Transverse colon (tissue), 4 donors: ENCODE measurements at regions not wholly inside any gene's neighbourhood (a gene's known extent, or its start where the extent isn't known, plus 50 kb on each side); places are given as distances from the start of the nearest gene placed in this dataset.

Experiments used
- EP300 ChIP-seq: sonication (generic); formaldehyde crosslinking; IDR thresholded peaks from one replicate; pipeline ENCODE4 v1.6.1; 2017; ENCODE audit warnings: antibody characterized with exemption, low read depth
- POLR2A ChIP-seq: fragments of 450-650 bp; IDR thresholded peaks from one replicate; pipeline ENCODE4 v1.6.1; 2016; ENCODE audit warnings: antibody characterized with exemption, mild to moderate bottlenecking, moderate library complexity
- POLR2AphosphoS5 ChIP-seq, 3 donors: sonication (generic); formaldehyde crosslinking; IDR thresholded peaks; one replicate each; pipeline ENCODE4 v1.6.1; 2016; ENCODE audit warnings: antibody characterized with exemption in 3 of 3
- TF ChIP-seq, protein P1 (sequence below), 5 experiments: fragments of 200-600 bp in 3 of 5; fragments of 450-650 bp in 2 of 5; sonication (generic) in 3 of 5; IDR thresholded peaks; 1 replicate in 2 of 5; 2 replicates in 3 of 5; pipeline ENCODE4 v1.5.1; 2016 to 2017; ENCODE audit warnings: antibody characterized with exemption in 5 of 5, inconsistent platforms in 3 of 5, mild to moderate bottlenecking in 2 of 5, moderate library complexity in 1 of 5

DNA sequence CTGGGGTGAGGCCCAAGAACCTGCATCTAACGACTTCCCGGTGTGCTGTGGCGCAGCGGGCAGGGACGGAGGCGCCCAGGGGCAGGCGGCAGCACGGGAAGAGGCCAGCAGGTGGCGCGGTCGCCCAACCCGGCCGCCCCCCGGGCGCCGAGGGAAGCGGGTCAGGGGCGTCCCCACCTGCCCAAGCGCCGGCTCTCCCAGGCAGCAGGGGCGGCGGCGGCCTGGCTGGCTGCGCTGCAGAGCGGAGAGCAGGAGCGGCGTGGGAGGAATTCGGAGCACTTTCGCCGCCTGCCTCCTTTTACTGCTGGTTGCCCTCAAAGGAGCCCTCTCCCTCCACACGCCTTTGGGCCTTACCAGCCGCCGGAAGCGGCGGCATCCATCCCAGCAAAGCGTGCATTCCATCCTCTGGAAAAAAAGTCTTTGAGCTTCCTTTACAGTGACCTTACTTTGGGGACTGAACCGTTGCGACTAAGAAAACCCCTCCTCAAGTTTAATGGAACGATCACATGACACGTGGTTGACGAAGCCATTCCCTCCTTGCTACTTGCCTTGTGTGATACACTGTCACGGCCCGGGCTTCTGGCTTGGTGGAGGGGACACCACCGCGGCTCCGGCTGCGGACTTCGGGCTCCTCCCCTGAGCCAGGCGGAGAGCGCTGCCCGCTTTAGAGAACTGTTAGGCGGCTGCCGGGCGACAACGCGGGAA is 106.8 kb upstream of the CLMP start:
- no peak for TF ChIP-seq EP300
- TF ChIP-seq, protein P1, sequence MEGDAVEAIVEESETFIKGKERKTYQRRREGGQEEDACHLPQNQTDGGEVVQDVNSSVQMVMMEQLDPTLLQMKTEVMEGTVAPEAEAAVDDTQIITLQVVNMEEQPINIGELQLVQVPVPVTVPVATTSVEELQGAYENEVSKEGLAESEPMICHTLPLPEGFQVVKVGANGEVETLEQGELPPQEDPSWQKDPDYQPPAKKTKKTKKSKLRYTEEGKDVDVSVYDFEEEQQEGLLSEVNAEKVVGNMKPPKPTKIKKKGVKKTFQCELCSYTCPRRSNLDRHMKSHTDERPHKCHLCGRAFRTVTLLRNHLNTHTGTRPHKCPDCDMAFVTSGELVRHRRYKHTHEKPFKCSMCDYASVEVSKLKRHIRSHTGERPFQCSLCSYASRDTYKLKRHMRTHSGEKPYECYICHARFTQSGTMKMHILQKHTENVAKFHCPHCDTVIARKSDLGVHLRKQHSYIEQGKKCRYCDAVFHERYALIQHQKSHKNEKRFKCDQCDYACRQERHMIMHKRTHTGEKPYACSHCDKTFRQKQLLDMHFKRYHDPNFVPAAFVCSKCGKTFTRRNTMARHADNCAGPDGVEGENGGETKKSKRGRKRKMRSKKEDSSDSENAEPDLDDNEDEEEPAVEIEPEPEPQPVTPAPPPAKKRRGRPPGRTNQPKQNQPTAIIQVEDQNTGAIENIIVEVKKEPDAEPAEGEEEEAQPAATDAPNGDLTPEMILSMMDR (IDR thresholded peaks at IDR 0.05): peak; percentile 36 to 91 (median 84)
- TF ChIP-seq POLR2A: no peak
- no peak for TF ChIP-seq POLR2AphosphoS5 (IDR thresholded peaks at IDR 0.05)
